ENCODE measurements at regions not wholly inside any gene's neighbourhood (a gene's known extent, or its start where the extent isn't known, plus 50 kb on each side); places are given as distances from the start of the nearest gene placed in this dataset.

GRCh38 chr4:124277691-124278090, 434.8 kb downstream of the ANKRD50 start:
- no peaks in the 10 kb centered on the region for H3K27me3 ChIP-seq
- ATAC-seq (no peak), DNase-seq (no peak)
- no peaks in the 10 kb centered on the region for H3K4me1 ChIP-seq
- H3K36me3 ChIP-seq: no peaks in the 10 kb centered on the region
- no peak overlapping the region for H3K4me3 ChIP-seq
- H3K27ac ChIP-seq: no peak overlapping the region
- TF ChIP-seq CTCF (IDR thresholded peaks at IDR 0.05): no peak
- no peaks in the 10 kb centered on the region for H3K9me3 ChIP-seq
- intact Hi-C loops (cut with DNase I): no loop called here

- H3K27ac ChIP-seq: no peak overlapping the region
- intact Hi-C loops (cut with DNase I): no loop called here
- TF ChIP-seq CTCF (IDR thresholded peaks at IDR 0.05): no peak
These were observed 434.1 kb downstream of the ANKRD50 start for GRCh38 chr4:124278477-124278876.

GRCh38 chr4:124279741-124280140, 432.8 kb downstream of the ANKRD50 start:
- no peaks in the 10 kb centered on the region for H3K36me3 ChIP-seq
- H3K27me3 ChIP-seq: no peaks in the 10 kb centered on the region
- DNase-seq (no peak), ATAC-seq (no peak)
- H3K4me3 ChIP-seq: no peak overlapping the region
- TF ChIP-seq CTCF (IDR thresholded peaks at IDR 0.05): no peak
- no peaks in the 10 kb centered on the region for H3K4me1 ChIP-seq
- no peak overlapping the region for H3K27ac ChIP-seq
- H3K9me3 ChIP-seq: no peaks in the 10 kb centered on the region
- intact Hi-C loops (cut with DNase I): no loop called here

More at GRCh38 chr4:124278477-124278876, 434.1 kb downstream of the ANKRD50 start:
- no peaks in the 10 kb centered on the region for H3K27me3 ChIP-seq
- no peak overlapping the region for H3K4me3 ChIP-seq
- H3K4me1 ChIP-seq: no peaks in the 10 kb centered on the region
- DNase-seq (no peak), ATAC-seq (no peak)
- H3K36me3 ChIP-seq: no peaks in the 10 kb centered on the region
- H3K9me3 ChIP-seq: no peaks in the 10 kb centered on the region

- no peak for DNase-seq
- no peak overlapping the region for H3K27ac ChIP-seq
- H3K4me3 ChIP-seq: no peak overlapping the region
- H3K9me3 ChIP-seq: no peaks in the 10 kb centered on the region
- no peaks in the 10 kb centered on the region for H3K27me3 ChIP-seq
- intact Hi-C loops (cut with DNase I): no loop called here
- no peak for TF ChIP-seq CTCF (IDR thresholded peaks at IDR 0.05)
- H3K4me1 ChIP-seq: no peaks in the 10 kb centered on the region
- H3K36me3 ChIP-seq: no peaks in the 10 kb centered on the region
- ATAC-seq: no peak
These were observed 430.1 kb downstream of the ANKRD50 start for GRCh38 chr4:124282301-124282898.

GRCh38 chr4:124288706-124289486, 423.6 kb downstream of the ANKRD50 start:
- H3K36me3 ChIP-seq: no peaks in the 10 kb centered on the region
- no peaks in the 10 kb centered on the region for H3K27me3 ChIP-seq
- intact Hi-C loops (cut with DNase I): no loop called here
- H3K4me1 ChIP-seq: no peaks in the 10 kb centered on the region
- H3K4me3 ChIP-seq: no peak overlapping the region
- no peak overlapping the region for H3K27ac ChIP-seq
- DNase-seq (no peak), ATAC-seq (no peak)
- no peak for TF ChIP-seq CTCF (IDR thresholded peaks at IDR 0.05)
- H3K9me3 ChIP-seq: no peaks in the 10 kb centered on the region
